Endothelial cell of umbilical vein (primary cell): ENCODE measurements at regions not wholly inside any gene's neighbourhood (a gene's known extent, or its start where the extent isn't known, plus 50 kb on each side); places are given as distances from the start of the nearest gene placed in this dataset.

Experiments
- BruUV-seq: library from RNA; stranded (reverse); fragments of 400-500 nt; replicated peaks from 2 replicates; lab custom pipeline; 2021; lab: Mats Ljungman, UMichigan
- CTCF ChIA-PET: fragments of 300-600, 350-600 bp; sonication (Branson Sonifier 250); formaldehyde crosslinking; loops from one replicate; lab custom pipeline; 2021; ENCODE audit warnings: antibody characterized with exemption, inconsistent platforms; lab: Charles Lee
- POLR2A ChIA-PET: fragments of 300-600, 350-600 bp; sonication (Branson Sonifier 250); formaldehyde crosslinking; loops from one replicate; lab custom pipeline; 2021; ENCODE audit warnings: antibody characterized with exemption, inconsistent platforms; lab: Charles Lee
- DNase-seq: peaks from one replicate; pipeline ENCODE4 v3.0.0-alpha.2; 2011; ENCODE audit warnings: low read depth, low spot score
- FAIRE-seq: peaks from 2 replicates; lab custom pipeline; 2011; peaks lifted over from hg19 to GRCh38; lab: Jason Lieb, UNC
- H2AFZ ChIP-seq: 2 replicates; pipeline ENCODE4 v1.6.0; 2012; ENCODE audit warnings: low read depth, low read length, control low read depth, inconsistent platforms
- H3K27ac ChIP-seq: 2 replicates; pipeline ENCODE4 v1.5.1; 2011; ENCODE audit warnings: low read depth, mild to moderate bottlenecking, control low read depth, low read length, moderate library complexity; ENCODE audit not compliant: insufficient read depth
- H3K27me3 ChIP-seq, 2 experiments: 2 replicates each; pipeline versions ENCODE4 v1.6.0 to v1.6.1; 2011; ENCODE audit warnings: low read length in 2 of 2, mixed read lengths in 1 of 2; ENCODE audit not compliant: control insufficient read depth in 2 of 2, insufficient read depth in 2 of 2
- H3K36me3 ChIP-seq, 2 experiments: 2 replicates in 1 of 2; 3 replicates in 1 of 2; pipeline ENCODE4 v1.5.1; 2011; ENCODE audit warnings: low read length in 2 of 2, mild to moderate bottlenecking in 1 of 2, moderate library complexity in 1 of 2; ENCODE audit not compliant: control insufficient read depth in 2 of 2, insufficient read depth in 2 of 2; ENCODE audit errors: extremely low read depth in 1 of 2
- H3K4me1 ChIP-seq: 3 replicates; pipeline ENCODE4 v1.5.1; 2011; ENCODE audit warnings: mild to moderate bottlenecking, low read length; ENCODE audit not compliant: control insufficient read depth, insufficient read depth; ENCODE audit errors: extremely low read depth
- H3K4me2 ChIP-seq: 2 replicates; pipeline ENCODE4 v1.6.1; 2011; ENCODE audit warnings: low read length, control low read depth, mixed read lengths; ENCODE audit not compliant: insufficient read depth
- H3K4me3 ChIP-seq, 3 experiments: fragments of 200-600 bp in 1 of 3; sonication (generic), shearing (Covaris generic) in 1 of 3; replicated peaks in 1 of 3; 2 replicates each; pipeline ENCODE4 v1.5.1; 2011 to 2016; ENCODE audit warnings: control low read depth in 3 of 3, low read length in 3 of 3, mild to moderate bottlenecking in 2 of 3, inconsistent platforms in 1 of 3, low read depth in 1 of 3, moderate library complexity in 1 of 3; ENCODE audit not compliant: insufficient read depth in 1 of 3
- H3K79me2 ChIP-seq: 2 replicates; pipeline ENCODE4 v1.6.0; 2012; ENCODE audit warnings: low read length, inconsistent platforms; ENCODE audit not compliant: control insufficient read depth, insufficient read depth
- H3K9ac ChIP-seq: replicated peaks from 2 replicates; pipeline ENCODE3; 2011; ENCODE audit warnings: low read length, control low read depth; ENCODE audit not compliant: insufficient read depth; ENCODE audit errors: extremely low read depth
- H3K9me1 ChIP-seq: replicated peaks from 3 replicates; pipeline ENCODE4 v1.6.0; 2011; ENCODE audit warnings: mild to moderate bottlenecking, low read length; ENCODE audit not compliant: control insufficient read depth, insufficient read depth; ENCODE audit errors: extremely low read depth
- H3K9me3 ChIP-seq: replicated peaks from 2 replicates; pipeline ENCODE4 v1.5.1; 2012; ENCODE audit warnings: low read length, inconsistent platforms; ENCODE audit not compliant: control insufficient read depth, insufficient read depth
- H4K20me1 ChIP-seq: replicated peaks from 2 replicates; pipeline ENCODE3; 2011; ENCODE audit warnings: mild to moderate bottlenecking, low read length; ENCODE audit not compliant: control insufficient read depth, insufficient read depth; ENCODE audit errors: extremely low read depth
- EZH2 ChIP-seq: IDR thresholded peaks from 2 replicates; pipeline ENCODE4 v1.6.1; 2012; ENCODE audit warnings: borderline replicate concordance, low read depth, mild to moderate bottlenecking, moderate library complexity, low read length, inconsistent platforms; ENCODE audit not compliant: severe bottlenecking
- FOS ChIP-seq: IDR thresholded peaks from 2 replicates; pipeline ENCODE4 v1.6.1; 2011; ENCODE audit warnings: mild to moderate bottlenecking, low read length, moderate library complexity, borderline replicate concordance; ENCODE audit not compliant: insufficient read depth
- GATA2 ChIP-seq: IDR thresholded peaks from 2 replicates; pipeline ENCODE4 v1.7.0; 2011; ENCODE audit warnings: low read depth, mild to moderate bottlenecking, moderate library complexity, mixed read lengths, low read length; ENCODE audit not compliant: insufficient read length, insufficient read depth
- JUN ChIP-seq: IDR thresholded peaks from 2 replicates; pipeline ENCODE4 v1.6.1; 2011; ENCODE audit warnings: borderline replicate concordance, low read depth; ENCODE audit not compliant: insufficient read length, insufficient read depth
- MYC ChIP-seq: IDR thresholded peaks from one replicate; pipeline ENCODE4 v1.6.1; 2011; ENCODE audit warnings: mild to moderate bottlenecking, low read depth, low read length
- POLR2A ChIP-seq: IDR thresholded peaks from 2 replicates; pipeline ENCODE4 v1.6.1; 2012; ENCODE audit warnings: low read depth, mild to moderate bottlenecking, control low read depth, low read length
- POLR2AphosphoS5 ChIP-seq: IDR thresholded peaks from 2 replicates; pipeline ENCODE4 v1.6.1; 2012; ENCODE audit warnings: low read depth, mild to moderate bottlenecking, control low read depth, low read length, moderate library complexity; ENCODE audit not compliant: insufficient read depth
- dilution Hi-C: fragments of 300-500 bp; cut with MboI; formaldehyde crosslinking; loops from one replicate; pipeline ENCODE4 v1.15.0; 2019; ENCODE audit warnings: low sequenced_read_pairs; ENCODE audit not compliant: extremely low pct_ligation_motif_present
- intact Hi-C: fragments of 100-400 bp; cut with micrococcal nuclease; formaldehyde crosslinking; loops from one replicate; pipeline ENCODE4 v1.10.0; 2022
- TF ChIP-seq, protein P1 (sequence below): IDR thresholded peaks from 2 replicates; pipeline ENCODE4 v1.6.1; 2011; ENCODE audit not compliant: insufficient read depth, insufficient read length
- TF ChIP-seq, protein P2 (sequence below), 2 donors: IDR thresholded peaks; 1 replicate in 1 of 2; 2 replicates in 1 of 2; pipeline ENCODE4 v1.5.1; 2011; ENCODE audit warnings: low read length in 2 of 2, mild to moderate bottlenecking in 2 of 2, moderate library complexity in 2 of 2, control low read depth in 1 of 2, inconsistent platforms in 1 of 2, low read depth in 1 of 2; ENCODE audit not compliant: insufficient read depth in 1 of 2; ENCODE audit errors: extremely low read depth in 1 of 2

DNA sequence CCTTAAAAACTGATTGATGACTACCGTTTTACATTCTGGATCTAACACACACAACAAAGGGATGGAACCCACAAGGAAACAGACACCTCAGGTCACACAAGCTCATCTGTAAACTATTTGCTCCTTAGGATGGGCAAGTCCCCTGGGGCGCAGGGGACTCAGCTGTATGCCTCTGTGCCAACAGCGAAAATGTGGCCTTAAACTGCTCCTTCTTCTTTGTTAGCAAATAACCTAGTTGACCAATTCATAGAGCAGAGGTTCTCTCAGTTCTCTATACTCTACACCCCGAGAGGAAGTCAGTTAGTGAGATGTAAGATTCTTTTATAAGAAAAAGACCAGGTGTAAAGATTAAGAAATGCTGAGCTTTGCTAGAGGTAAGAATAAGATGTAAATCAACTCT, 181.9 kb upstream of the PRSS58 start:
- Histone ChIP-seq H3K9me1 (no peaks in the 10 kb centered on the region), H3K4me1 (peaks cover 36% of the 10 kb centered on the region), H4K20me1 (no peaks in the 10 kb centered on the region), H3K4me2 (no peak overlapping the region), H3K9me3 (no peaks in the 10 kb centered on the region), H2AFZ (no peak overlapping the region), H3K36me3 (no peaks in the 10 kb centered on the region), H3K4me3 (no peak overlapping the region), H3K27ac (no peak overlapping the region), H3K9ac (no peak overlapping the region), H3K27me3 (no peaks in the 10 kb centered on the region), H3K79me2 (no peaks in the 10 kb centered on the region)
- DNase-seq: no peak
- dilution Hi-C loops: no loop called here
- POLR2A ChIA-PET: no interaction called here
- CTCF ChIA-PET: interaction anchor here (0.8 to 4.9 kb wide), 7 partner anchors 19 to 148 kb away, joined by 3 to 33 read pairs (median 4); no protein-coding TSS in a partner anchor
- TF ChIP-seq POLR2AphosphoS5: no peak
- TF ChIP-seq JUN: no peak
- TF ChIP-seq FOS: no peak
- TF ChIP-seq MYC: no peak
- no peak for TF ChIP-seq POLR2A
- TF ChIP-seq, protein P1, sequence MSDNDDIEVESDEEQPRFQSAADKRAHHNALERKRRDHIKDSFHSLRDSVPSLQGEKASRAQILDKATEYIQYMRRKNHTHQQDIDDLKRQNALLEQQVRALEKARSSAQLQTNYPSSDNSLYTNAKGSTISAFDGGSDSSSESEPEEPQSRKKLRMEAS: no peak
- TF ChIP-seq, protein P2, sequence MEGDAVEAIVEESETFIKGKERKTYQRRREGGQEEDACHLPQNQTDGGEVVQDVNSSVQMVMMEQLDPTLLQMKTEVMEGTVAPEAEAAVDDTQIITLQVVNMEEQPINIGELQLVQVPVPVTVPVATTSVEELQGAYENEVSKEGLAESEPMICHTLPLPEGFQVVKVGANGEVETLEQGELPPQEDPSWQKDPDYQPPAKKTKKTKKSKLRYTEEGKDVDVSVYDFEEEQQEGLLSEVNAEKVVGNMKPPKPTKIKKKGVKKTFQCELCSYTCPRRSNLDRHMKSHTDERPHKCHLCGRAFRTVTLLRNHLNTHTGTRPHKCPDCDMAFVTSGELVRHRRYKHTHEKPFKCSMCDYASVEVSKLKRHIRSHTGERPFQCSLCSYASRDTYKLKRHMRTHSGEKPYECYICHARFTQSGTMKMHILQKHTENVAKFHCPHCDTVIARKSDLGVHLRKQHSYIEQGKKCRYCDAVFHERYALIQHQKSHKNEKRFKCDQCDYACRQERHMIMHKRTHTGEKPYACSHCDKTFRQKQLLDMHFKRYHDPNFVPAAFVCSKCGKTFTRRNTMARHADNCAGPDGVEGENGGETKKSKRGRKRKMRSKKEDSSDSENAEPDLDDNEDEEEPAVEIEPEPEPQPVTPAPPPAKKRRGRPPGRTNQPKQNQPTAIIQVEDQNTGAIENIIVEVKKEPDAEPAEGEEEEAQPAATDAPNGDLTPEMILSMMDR (IDR thresholded peaks at IDR 0.05; ENCODE audit: extremely low read depth in 1 of 2, insufficient read depth in 1 of 2, low read depth in 1 of 2, low read length in 2 of 2): no peak
- no peak for TF ChIP-seq GATA2
- no peak for TF ChIP-seq EZH2
- intact Hi-C loops: loop anchor here (2.0 kb wide), 2 partner anchors 19 to 55 kb away; no protein-coding TSS in a partner anchor
- BruUV-seq: no TSS peak
- FAIRE-seq: no peak
